Nucleus accumbens (tissue), 56 donors: ENCODE measurements at regions not wholly inside any gene's neighbourhood (a gene's known extent, or its start where the extent isn't known, plus 50 kb on each side); places are given as distances from the start of the nearest gene placed in this dataset.

Experiments used
- DNase-seq, 56 donors: peaks; one replicate each; lab custom pipeline; 2025; lab: John Stamatoyannopoulos, UW

DNA sequence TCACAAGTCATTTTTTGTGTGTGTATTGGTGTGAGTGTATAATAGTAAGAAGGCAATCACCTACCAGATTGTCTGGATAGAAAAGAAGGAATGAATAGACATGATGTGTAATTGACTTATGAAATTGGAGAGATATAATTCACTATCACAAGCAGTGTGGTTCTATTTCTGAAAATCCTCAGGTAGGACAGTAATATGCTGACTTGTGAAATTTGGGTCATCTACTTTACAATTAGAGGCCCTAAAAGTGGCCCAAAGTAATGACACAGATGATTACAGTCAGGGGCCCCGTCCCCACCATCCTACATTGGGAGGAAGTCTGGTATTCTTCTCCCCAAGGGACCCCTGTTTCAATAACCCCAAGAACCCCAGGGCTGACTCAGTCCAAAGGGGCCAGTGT, 73.6 kb upstream of the SELENOK start:
- DNase-seq = no peak

GRCh38 chr3:53957831-53958230, 66.2 kb upstream of the SELENOK start:
- no peak for DNase-seq

- no peak for DNase-seq
These were observed 64.9 kb upstream of the SELENOK start for GRCh38 chr3:53956586-53956985.

- no peak for DNase-seq
These were observed 57.9 kb upstream of the SELENOK start for GRCh38 chr3:53949541-53949940.

- no peak for DNase-seq
These were observed 56.5 kb upstream of the SELENOK start for GRCh38 chr3:53948174-53948573.

GRCh38 chr3:53944028-53944427, 52.4 kb upstream of the SELENOK start:
- no peak for DNase-seq

DNA sequence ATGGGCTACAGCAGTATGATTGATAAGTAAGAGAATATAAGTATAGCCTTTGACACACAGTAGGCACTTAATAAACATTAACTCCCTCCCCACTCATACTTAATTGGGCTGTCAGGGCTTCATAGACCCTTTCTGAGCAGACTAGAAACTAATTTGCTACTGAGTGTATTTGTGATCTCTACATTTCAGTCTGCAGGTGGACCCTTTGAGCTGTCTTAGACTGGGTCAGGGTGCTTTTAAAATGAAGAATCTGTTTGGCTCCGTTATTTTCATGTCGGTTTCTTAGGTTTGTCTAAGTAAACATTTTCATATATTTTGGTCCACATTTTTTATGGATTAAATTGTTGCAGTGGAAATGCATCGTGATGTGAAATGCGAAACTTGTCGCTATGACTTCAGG, 50.3 kb upstream of the SELENOK start:
- peak in 1 of 56 donors; percentile 2 for DNase-seq
